ENCODE measurements at regions not wholly inside any gene's neighbourhood (a gene's known extent, or its start where the extent isn't known, plus 50 kb on each side); places are given as distances from the start of the nearest gene placed in this dataset.

- ATAC-seq (ENCODE audit: low read depth) (no peak), DNase-seq (no peak)
- no peak overlapping the region for H3K4me3 ChIP-seq (ENCODE audit: insufficient read depth, low read depth, low read length)
- no peak overlapping the region for H2BK120ac ChIP-seq (ENCODE audit: low read depth, low read length)
- no peak overlapping the region for H3K56ac ChIP-seq (ENCODE audit: extremely low read depth, insufficient read depth, low read length)
- H3K4me2 ChIP-seq (ENCODE audit: low read depth, low read length): no peak overlapping the region
- CTCF ChIA-PET: no interaction called here
- no peaks in the 10 kb centered on the region for H3K9me1 ChIP-seq (ENCODE audit: insufficient read depth, low read length)
- H2AFZ ChIP-seq (replicated peaks; ENCODE audit: low read length, poor library complexity): no peak overlapping the region
- no TSS peak for BruUV-seq (replicated peaks)
- POLR2A ChIA-PET (ENCODE audit: unreplicated experiment): no interaction called here
- no peak overlapping the region for H3K23ac ChIP-seq (ENCODE audit: low read depth, low read length)
- no peak overlapping the region for H3K4ac ChIP-seq (ENCODE audit: low read depth, low read length)
- H2BK15ac ChIP-seq (ENCODE audit: low read depth, low read length): no peak overlapping the region
- H4K20me1 ChIP-seq (ENCODE audit: insufficient read depth, low read length): no peaks in the 10 kb centered on the region
- intact Hi-C loops (cut with micrococcal nuclease) (loop anchor here (5.0 kb wide), 1 partner anchor 92 kb away; no protein-coding TSS in a partner anchor), in situ Hi-C loops (cut with MboI; ENCODE audit: low sequenced_read_pairs) (no loop called here), dilution Hi-C loops (cut with HindIII; ENCODE audit: low sequenced_read_pairs, unreplicated experiment) (no loop called here)
- H3K27me3 ChIP-seq (ENCODE audit: control insufficient read depth, insufficient read depth, low read length): no peaks in the 10 kb centered on the region; the same call in 1 of the 2 replicates
- WGBS, 2 experiments (ENCODE audit: extremely low coverage in 2 of 2, insufficient read length in 1 of 2): no CpG with 5 or more reads among the region's 1 CpG
- no peak overlapping the region for H3K18ac ChIP-seq (ENCODE audit: low read depth, low read length)
- H4K5ac ChIP-seq (ENCODE audit: low read depth, low read length): no peak overlapping the region
- H2BK5ac ChIP-seq (ENCODE audit: low read depth, low read length, poor library complexity, severe bottlenecking): no peak overlapping the region
- H3K9ac ChIP-seq (ENCODE audit: low read depth, low read length): no peak overlapping the region
- H2AK9ac ChIP-seq (replicated peaks; ENCODE audit: low read depth, low read length, poor library complexity): no peak overlapping the region
- no peaks in the 10 kb centered on the region for H3K4me1 ChIP-seq (ENCODE audit: control insufficient read depth, insufficient read depth, low read length)
- H3K79me1 ChIP-seq (ENCODE audit: low read depth in 1 of 2, low read length in 2 of 2): no peaks in the 10 kb centered on the region
- H2BK20ac ChIP-seq (ENCODE audit: low read depth, low read length): no peak overlapping the region
- no peak overlapping the region for H2AK5ac ChIP-seq (ENCODE audit: low read depth, low read length)
- TF ChIP-seq RAD21 (IDR thresholded peaks at IDR 0.05; ENCODE audit: low read length) (no peak), CHD1 (IDR thresholded peaks at IDR 0.05; ENCODE audit: low read depth, low read length) (no peak), MAZ (IDR thresholded peaks at IDR 0.05; ENCODE audit: borderline replicate concordance, low read depth, low read length) (no peak)
- no peak overlapping the region for H4K91ac ChIP-seq (ENCODE audit: insufficient read depth, low read depth, low read length)
- no peak overlapping the region for H4K8ac ChIP-seq (ENCODE audit: low read depth in 2 of 2, low read length in 2 of 2)
- no peaks in the 10 kb centered on the region for H3K9me3 ChIP-seq (ENCODE audit: control insufficient read depth, insufficient read depth, low read length)
- H3K14ac ChIP-seq (replicated peaks; ENCODE audit: low read depth, low read length): no peak overlapping the region
- no peak overlapping the region for H3K27ac ChIP-seq (ENCODE audit: insufficient read depth, low read length)
- no peaks in the 10 kb centered on the region for H3K36me3 ChIP-seq (ENCODE audit: control insufficient read depth, insufficient read depth, low read length)
These were observed 70.4 kb upstream of the DTNA start for GRCh38 chr18:34639687-34640086.
